Coronary artery (tissue), 2 donors: ENCODE measurements at regions not wholly inside any gene's neighbourhood (a gene's known extent, or its start where the extent isn't known, plus 50 kb on each side); places are given as distances from the start of the nearest gene placed in this dataset.

ENCODE experiments used
- DNase-seq: peaks from one replicate; pipeline ENCODE4 v3.0.0-alpha.2; 2017; ENCODE audit warnings: low spot score
- H3K27ac ChIP-seq, 2 donors: fragments of 200-600 bp; sonication (generic); one replicate each; pipeline ENCODE4 v1.5.1; 2016 to 2019
- H3K4me3 ChIP-seq: fragments of 200-600 bp; sonication (generic); 2 replicates; pipeline ENCODE4 v1.5.1; 2016; ENCODE audit warnings: mild to moderate bottlenecking, moderate library complexity
- TF ChIP-seq, protein P1 (sequence below): fragments of 200-600 bp; sonication (generic); IDR thresholded peaks from one replicate; pipeline ENCODE4 v1.5.1; 2019; ENCODE audit warnings: antibody characterized with exemption

DNA sequence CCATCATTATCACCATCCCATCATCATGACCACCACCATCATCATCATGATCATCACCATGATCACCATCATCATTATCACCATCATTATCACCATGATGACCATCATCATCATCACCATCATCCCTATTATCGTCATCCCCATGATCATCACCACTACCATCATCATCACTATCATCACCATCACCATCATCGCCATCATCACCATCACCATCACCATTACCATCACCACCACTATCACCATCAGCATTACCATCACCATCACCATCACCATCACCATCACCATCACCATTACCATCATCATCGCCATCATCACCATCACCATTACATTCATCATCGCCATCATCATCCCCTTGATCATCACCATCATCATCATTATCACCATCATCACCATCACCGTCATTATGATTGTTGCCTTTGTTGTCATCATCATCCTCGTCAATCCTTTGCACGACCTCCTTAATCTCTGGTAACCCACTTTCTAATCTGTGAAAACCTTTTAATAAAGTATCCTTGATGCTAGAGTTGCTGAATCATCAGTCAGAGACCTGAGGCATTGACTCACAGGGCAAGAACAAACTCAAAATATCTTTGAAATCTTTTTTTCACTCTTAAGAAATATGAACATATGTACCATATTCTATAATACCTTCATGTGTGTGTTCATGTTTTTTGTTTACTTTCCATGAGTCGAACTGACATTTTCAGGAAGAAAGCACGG, 116.3 kb upstream of the FOXF1 start:
- no peak overlapping the region for H3K4me3 ChIP-seq
- no peak overlapping the region for H3K27ac ChIP-seq
- no peak for DNase-seq
- TF ChIP-seq, protein P1, sequence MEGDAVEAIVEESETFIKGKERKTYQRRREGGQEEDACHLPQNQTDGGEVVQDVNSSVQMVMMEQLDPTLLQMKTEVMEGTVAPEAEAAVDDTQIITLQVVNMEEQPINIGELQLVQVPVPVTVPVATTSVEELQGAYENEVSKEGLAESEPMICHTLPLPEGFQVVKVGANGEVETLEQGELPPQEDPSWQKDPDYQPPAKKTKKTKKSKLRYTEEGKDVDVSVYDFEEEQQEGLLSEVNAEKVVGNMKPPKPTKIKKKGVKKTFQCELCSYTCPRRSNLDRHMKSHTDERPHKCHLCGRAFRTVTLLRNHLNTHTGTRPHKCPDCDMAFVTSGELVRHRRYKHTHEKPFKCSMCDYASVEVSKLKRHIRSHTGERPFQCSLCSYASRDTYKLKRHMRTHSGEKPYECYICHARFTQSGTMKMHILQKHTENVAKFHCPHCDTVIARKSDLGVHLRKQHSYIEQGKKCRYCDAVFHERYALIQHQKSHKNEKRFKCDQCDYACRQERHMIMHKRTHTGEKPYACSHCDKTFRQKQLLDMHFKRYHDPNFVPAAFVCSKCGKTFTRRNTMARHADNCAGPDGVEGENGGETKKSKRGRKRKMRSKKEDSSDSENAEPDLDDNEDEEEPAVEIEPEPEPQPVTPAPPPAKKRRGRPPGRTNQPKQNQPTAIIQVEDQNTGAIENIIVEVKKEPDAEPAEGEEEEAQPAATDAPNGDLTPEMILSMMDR: no peak

DNA sequence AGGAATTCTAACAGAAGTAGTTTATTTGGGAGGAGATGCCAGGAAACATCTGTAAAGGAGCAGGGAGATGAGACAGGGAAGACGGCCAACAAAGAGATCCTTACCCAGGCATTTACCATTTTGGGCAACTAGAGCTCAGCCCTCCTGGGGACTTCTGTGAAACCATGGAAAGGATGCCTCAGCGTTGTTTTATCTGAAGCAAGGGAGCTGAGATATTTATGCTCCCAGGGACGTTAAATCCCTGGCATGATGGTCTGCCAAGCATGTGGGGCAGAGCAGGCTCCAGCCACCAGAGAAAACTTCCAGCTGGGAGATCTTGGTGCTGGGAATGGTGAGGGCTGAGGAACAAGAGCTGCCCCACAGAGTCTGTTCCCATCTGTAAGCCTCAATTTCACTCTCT, 114.8 kb upstream of the FOXF1 start:
- no peak for DNase-seq
- Histone ChIP-seq H3K27ac (no peak overlapping the region), H3K4me3 (no peak overlapping the region)
- TF ChIP-seq, protein P1: no peak

DNA sequence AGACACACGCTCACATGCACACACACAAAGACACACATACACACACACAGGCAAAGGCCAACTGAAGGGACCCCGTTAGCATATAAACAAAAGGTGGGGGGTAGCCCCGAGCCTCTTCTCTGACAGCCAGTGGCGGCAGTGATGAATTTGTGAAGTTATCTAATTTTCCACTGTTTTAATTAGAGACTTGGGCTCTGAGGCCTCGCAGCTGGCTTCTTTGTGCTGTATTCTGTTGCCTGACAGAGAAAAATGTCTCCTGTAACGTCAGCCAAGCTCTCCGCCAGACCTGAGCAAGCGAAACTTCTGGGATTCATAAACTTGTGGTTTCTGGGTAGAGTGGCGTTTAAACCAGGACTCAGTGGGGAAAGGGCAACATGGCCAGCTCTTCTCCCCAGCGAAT, 113.9 kb upstream of the FOXF1 start:
- no peak for DNase-seq
- Histone ChIP-seq H3K27ac (no peak overlapping the region), H3K4me3 (no peak overlapping the region)
- TF ChIP-seq, protein P1: no peak

DNA sequence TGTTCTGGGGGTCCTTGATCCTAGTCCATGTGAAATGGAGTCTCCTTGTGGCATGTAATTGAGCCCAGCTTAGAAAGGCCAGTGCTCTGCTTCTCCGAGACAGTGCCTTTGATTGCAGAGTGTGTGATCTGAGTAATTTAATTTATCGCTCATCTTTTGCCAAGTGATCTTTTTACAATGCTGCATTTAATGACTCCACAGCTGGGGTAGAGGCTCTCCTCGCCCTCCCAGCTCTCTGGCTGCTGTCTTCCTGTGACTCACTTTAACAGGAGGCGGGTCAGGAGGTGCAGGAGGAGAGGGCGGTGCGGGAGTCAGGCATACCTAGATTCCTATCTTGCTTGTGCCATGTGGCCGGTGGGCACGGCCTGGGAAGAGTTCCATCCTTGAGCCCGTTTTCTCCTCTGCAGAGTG, 113.4 kb upstream of the FOXF1 start:
- DNase-seq: no peak
- TF ChIP-seq, protein P1: no peak

DNA sequence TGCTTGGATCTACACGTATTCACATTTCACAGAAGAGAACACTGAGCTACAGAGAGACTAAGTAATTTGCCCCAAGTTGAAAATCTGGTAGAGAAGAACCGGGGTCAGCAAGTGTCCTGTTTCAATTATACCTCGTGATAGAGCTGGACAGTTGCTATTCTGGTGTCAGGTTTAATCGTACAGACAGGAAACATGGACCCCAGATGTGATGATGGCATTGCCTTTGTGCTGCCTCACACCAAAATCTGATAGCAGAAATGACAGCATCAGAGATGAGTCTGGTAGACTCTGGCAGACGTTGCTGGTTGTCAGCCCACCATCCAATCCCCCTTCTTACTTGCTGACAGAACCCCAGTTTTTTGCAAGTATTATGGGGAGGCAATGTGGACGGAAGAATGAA, 112.1 kb upstream of the FOXF1 start:
- TF ChIP-seq, protein P1: no peak
- H3K27ac ChIP-seq: no peak overlapping the region
- DNase-seq: no peak
- H3K4me3 ChIP-seq: no peak overlapping the region

More for the DNA sequence above, 113.4 kb upstream of the FOXF1 start:
- Histone ChIP-seq H3K4me3 (no peak overlapping the region), H3K27ac (no peak overlapping the region)

DNA sequence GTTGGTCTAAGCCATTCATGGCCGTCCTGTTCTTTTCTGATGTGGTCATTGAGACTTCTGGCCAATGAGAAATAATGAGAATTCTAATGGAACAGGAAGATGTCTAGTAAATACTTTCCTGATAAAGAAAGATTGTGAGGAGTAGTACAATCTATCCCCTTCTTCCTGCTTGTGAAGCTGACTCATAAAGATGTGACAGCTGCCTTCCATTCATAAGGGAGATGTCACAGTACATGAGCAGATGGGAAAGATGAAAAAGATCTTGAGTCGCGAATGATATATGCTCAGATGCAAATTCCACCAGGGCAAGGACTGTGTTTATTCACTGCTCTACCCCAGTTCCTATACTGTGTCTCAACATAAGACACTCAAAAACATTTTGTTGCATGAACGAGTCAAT, 111.7 kb upstream of the FOXF1 start:
- Histone ChIP-seq H3K4me3 (no peak overlapping the region), H3K27ac (no peak overlapping the region)
- TF ChIP-seq, protein P1: no peak
- no peak for DNase-seq

DNA sequence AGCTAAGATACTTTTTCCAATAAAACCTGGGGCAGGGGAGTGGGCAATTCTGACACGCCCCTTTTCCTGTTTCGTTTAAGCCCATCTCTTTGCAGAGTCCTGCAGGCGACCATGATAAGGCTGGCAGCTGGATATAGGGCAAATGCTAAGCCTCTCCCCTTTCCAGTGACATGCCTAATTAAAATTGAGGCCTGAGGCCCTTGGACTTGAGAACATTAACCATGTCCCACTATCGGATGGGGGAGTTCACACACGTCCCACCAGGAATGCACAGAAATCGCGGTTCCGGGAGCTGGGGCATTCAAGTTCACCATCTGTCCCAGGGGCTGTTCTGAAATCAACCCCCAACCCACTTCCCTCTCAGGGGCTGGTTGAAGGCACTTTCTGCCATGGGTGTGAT, 109.2 kb upstream of the FOXF1 start:
- DNase-seq: no peak
- TF ChIP-seq, protein P1: no peak
- H3K27ac ChIP-seq: no peak overlapping the region
- no peak overlapping the region for H3K4me3 ChIP-seq
